ENCODE measurements at regions not wholly inside any gene's neighbourhood (a gene's known extent, or its start where the extent isn't known, plus 50 kb on each side); places are given as distances from the start of the nearest gene placed in this dataset.

DNA sequence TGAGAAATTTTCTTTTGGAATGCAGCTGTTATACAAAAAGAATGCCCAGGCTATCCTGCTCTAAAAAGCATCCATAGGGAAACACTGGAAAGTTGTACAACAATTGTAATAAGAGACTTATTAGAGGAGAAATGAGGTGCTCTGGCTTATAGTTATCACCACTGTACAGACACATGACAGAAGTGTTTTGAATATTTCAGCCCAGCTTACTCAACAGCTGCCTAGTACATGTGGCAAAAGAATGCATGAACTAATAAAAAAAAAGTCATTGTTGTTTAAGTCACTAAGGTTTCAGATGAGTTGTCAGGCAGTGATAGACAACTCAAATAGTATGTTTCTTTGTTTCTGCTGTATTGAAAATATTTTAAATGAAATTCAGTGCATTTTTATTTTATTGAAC lies 307.7 kb downstream of the GPM6A start:
- H3K9me3 ChIP-seq: no peaks in the 10 kb centered on the region
- no peaks in the 10 kb centered on the region for H3K27me3 ChIP-seq
- intact Hi-C loops (cut with DNase I): no loop called here
- TF ChIP-seq, protein P1, sequence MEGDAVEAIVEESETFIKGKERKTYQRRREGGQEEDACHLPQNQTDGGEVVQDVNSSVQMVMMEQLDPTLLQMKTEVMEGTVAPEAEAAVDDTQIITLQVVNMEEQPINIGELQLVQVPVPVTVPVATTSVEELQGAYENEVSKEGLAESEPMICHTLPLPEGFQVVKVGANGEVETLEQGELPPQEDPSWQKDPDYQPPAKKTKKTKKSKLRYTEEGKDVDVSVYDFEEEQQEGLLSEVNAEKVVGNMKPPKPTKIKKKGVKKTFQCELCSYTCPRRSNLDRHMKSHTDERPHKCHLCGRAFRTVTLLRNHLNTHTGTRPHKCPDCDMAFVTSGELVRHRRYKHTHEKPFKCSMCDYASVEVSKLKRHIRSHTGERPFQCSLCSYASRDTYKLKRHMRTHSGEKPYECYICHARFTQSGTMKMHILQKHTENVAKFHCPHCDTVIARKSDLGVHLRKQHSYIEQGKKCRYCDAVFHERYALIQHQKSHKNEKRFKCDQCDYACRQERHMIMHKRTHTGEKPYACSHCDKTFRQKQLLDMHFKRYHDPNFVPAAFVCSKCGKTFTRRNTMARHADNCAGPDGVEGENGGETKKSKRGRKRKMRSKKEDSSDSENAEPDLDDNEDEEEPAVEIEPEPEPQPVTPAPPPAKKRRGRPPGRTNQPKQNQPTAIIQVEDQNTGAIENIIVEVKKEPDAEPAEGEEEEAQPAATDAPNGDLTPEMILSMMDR (IDR thresholded peaks at IDR 0.05): no peak
- TF ChIP-seq POLR2A (IDR thresholded peaks at IDR 0.05): no peak
- no peaks in the 10 kb centered on the region for H3K4me1 ChIP-seq
- ATAC-seq (no peak), DNase-seq (no peak)
- no peaks in the 10 kb centered on the region for H3K36me3 ChIP-seq
- H3K27ac ChIP-seq: no peak overlapping the region
- H3K4me3 ChIP-seq: no peak overlapping the region

DNA sequence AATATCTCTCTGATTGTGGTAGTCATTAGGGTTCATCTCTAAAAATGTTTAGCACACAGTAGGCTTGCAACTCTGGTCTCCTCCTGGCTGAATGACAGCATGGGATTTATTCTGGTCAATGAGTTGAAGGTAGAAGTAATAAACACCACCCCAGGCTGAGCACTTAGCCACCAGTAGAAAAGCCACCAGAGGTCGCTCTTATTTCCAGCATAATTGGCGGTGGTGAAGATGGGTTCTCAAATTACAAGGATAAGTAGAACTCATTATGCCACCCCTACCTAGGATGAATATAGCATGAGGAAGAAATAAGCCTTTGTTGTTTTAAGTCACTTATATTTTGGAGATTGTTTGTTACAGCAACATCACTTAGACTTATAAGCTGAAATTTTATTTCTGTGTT lies 302.7 kb downstream of the GPM6A start:
- Histone ChIP-seq H3K36me3 (no peaks in the 10 kb centered on the region), H3K4me1 (no peaks in the 10 kb centered on the region), H3K27me3 (no peaks in the 10 kb centered on the region), H3K9me3 (no peaks in the 10 kb centered on the region), H3K27ac (no peak overlapping the region), H3K4me3 (no peak overlapping the region)
- WGBS, 4 donors: 33 to 69% (median 47%) methylated on average over 2 of the region's 2 CpGs
- intact Hi-C loops (cut with DNase I): no loop called here
- TF ChIP-seq POLR2A (IDR thresholded peaks at IDR 0.05): no peak
- TF ChIP-seq, protein P1 (IDR thresholded peaks at IDR 0.05): no peak
- ATAC-seq: no peak
- no peak for DNase-seq

DNA sequence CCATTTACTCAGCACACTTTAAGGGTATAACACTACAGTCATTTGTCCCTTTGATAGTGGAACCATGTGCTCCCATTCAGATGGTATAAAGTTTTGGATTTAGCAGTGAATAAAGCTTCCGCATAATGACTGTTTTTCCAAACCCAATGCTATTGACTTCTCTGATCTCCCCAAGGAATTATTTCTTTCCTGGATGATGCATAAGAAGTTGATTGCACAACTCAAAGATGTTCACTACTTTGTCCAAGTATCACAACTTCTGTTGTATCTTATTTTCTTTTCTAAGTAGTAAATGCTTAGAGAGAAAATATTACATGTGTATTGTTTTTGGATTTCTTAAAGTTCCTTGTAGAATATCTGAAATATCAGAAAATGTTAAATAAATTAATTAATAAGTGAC lies 300.2 kb downstream of the GPM6A start:
- no peak overlapping the region for H3K4me3 ChIP-seq
- H3K4me1 ChIP-seq: no peaks in the 10 kb centered on the region
- no peaks in the 10 kb centered on the region for H3K9me3 ChIP-seq
- no peak overlapping the region for H3K27ac ChIP-seq
- no peak for TF ChIP-seq POLR2A (IDR thresholded peaks at IDR 0.05)
- TF ChIP-seq, protein P1 (IDR thresholded peaks at IDR 0.05): no peak
- no peaks in the 10 kb centered on the region for H3K36me3 ChIP-seq
- no peaks in the 10 kb centered on the region for H3K27me3 ChIP-seq
- no peak for DNase-seq
- no peak for ATAC-seq
- intact Hi-C loops (cut with DNase I): no loop called here
- 84 to 90% (median 88%) methylated on average over 1 of the region's 1 CpG for WGBS, 4 donors

DNA sequence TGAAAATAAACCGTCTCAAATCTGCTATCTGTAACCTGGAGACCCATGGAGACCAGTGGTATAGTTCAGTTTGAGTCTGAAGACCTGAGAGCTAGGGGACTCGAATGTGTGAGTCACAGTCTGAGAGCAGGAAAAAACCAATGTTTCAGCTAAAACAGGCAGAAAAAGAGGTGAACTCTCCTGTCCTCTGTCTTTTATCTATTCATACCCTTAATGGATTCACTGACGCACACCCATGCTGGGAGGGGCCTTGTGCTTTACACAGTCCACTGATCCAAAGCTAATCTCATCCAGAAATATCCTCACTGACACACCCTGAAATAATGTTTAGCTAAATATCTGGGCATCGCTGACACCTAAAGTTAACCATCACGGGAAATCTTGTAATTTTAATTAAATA lies 297.9 kb downstream of the GPM6A start:
- Histone ChIP-seq H3K9me3 (no peaks in the 10 kb centered on the region), H3K36me3 (no peaks in the 10 kb centered on the region), H3K4me3 (no peak overlapping the region), H3K4me1 (no peaks in the 10 kb centered on the region), H3K27me3 (no peaks in the 10 kb centered on the region), H3K27ac (no peak overlapping the region)
- TF ChIP-seq POLR2A (IDR thresholded peaks at IDR 0.05): no peak
- TF ChIP-seq, protein P1 (IDR thresholded peaks at IDR 0.05): no peak
- DNase-seq (no peak), ATAC-seq (no peak)
- intact Hi-C loops (cut with DNase I): no loop called here
- 66 to 76% (median 72%) methylated on average over 5 of the region's 5 CpGs for WGBS, 4 donors
